Activated naive CD4-positive, alpha-beta T cell treated with anti-CD3 and anti-CD28 coated beads for 36 hours (primary cell): ENCODE measurements at regions not wholly inside any gene's neighbourhood (a gene's known extent, or its start where the extent isn't known, plus 50 kb on each side); places are given as distances from the start of the nearest gene placed in this dataset.

Experiments
- CTCF ChIA-PET: fragments of 350-600 bp; sonication (Branson Sonifier 250); formaldehyde crosslinking; loops from one replicate; lab custom pipeline; 2021; ENCODE audit warnings: antibody characterized with exemption; lab: Charles Lee
- DNase-seq: peaks from one replicate; pipeline ENCODE4 v3.0.0-alpha.2; 2020
- H3K27ac Mint-ChIP-seq: one replicate; pipeline ENCODE4 v1.8.0; 2021; ENCODE audit warnings: mild to moderate bottlenecking, mixed read lengths
- H3K27me3 Mint-ChIP-seq: one replicate; pipeline ENCODE4 v1.8.0; 2021; ENCODE audit warnings: low read depth, mixed read lengths
- H3K36me3 Mint-ChIP-seq: one replicate; pipeline ENCODE4 v1.8.0; 2021; ENCODE audit warnings: low read depth, mixed read lengths
- H3K4me1 Mint-ChIP-seq: one replicate; pipeline ENCODE4 v1.8.0; 2021; ENCODE audit warnings: low read depth, mixed read lengths
- H3K4me3 Mint-ChIP-seq: one replicate; pipeline ENCODE4 v1.8.0; 2021; ENCODE audit warnings: mild to moderate bottlenecking, moderate library complexity, mixed read lengths
- H3K9me3 Mint-ChIP-seq: one replicate; pipeline ENCODE4 v1.8.0; 2021; ENCODE audit warnings: mixed read lengths
- intact Hi-C: fragments of 100-400 bp; cut with micrococcal nuclease; formaldehyde crosslinking; loops from one replicate; pipeline ENCODE4 v1.15.1; 2023

GRCh38 chr17:74017466-74017865, 186.0 kb upstream of the RPL38 start:
- Mint-ChIP-seq H3K4me3 (no peak overlapping the region), H3K9me3 (peaks cover 2% of the 10 kb centered on the region), H3K27ac (no peak overlapping the region), H3K36me3 (no peaks in the 10 kb centered on the region), H3K27me3 (no peaks in the 10 kb centered on the region), H3K4me1 (peaks cover 4% of the 10 kb centered on the region)
- no peak for DNase-seq
- intact Hi-C loops, result no loop called here
- CTCF ChIA-PET, result interaction anchor here (2.2 kb wide), 1 partner anchor 9 kb away, joined by 7 read pairs; no protein-coding TSS in a partner anchor

DNA sequence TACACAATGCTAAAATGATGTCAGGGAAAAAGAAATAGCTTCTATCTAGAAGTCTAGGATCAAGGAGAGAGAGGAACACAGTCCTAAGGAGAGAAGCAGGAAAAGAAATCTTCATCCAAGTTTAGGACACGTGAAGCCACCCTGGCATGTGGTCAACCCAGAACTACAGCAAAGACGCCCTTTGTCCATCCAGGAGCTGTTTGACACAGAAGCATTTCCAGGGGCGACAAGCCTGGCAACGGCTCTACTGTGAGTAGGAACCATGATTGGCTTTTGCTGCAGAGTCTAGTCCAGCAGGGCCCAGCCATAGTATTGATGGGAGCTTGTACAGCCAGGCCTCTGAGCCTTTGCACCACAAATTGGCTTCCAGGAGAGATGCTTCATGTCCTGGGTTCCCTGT, 185.4 kb upstream of the RPL38 start:
- no peak for DNase-seq
- no peaks in the 10 kb centered on the region for H3K4me1 Mint-ChIP-seq
- H3K4me3 Mint-ChIP-seq, result no peak overlapping the region
- no peaks in the 10 kb centered on the region for H3K27me3 Mint-ChIP-seq
- CTCF ChIA-PET, result interaction anchor here (0.6 to 2.2 kb wide), 2 partner anchors 10 to 538 kb away, joined by 3 to 7 read pairs; no protein-coding TSS in a partner anchor
- H3K9me3 Mint-ChIP-seq, result peaks cover 2% of the 10 kb centered on the region
- no peak overlapping the region for H3K27ac Mint-ChIP-seq
- no peaks in the 10 kb centered on the region for H3K36me3 Mint-ChIP-seq
- intact Hi-C loops, result no loop called here

GRCh38 chr17:74019271-74019670, 184.2 kb upstream of the RPL38 start:
- CTCF ChIA-PET, result interaction anchor here (0.6 kb wide), 1 partner anchor 162 kb away, joined by 5 read pairs; no protein-coding TSS in a partner anchor
- Mint-ChIP-seq H3K27me3 (no peaks in the 10 kb centered on the region), H3K27ac (no peak overlapping the region), H3K4me3 (no peak overlapping the region), H3K4me1 (no peaks in the 10 kb centered on the region), H3K36me3 (no peaks in the 10 kb centered on the region), H3K9me3 (peaks cover 2% of the 10 kb centered on the region)
- DNase-seq, result no peak
- intact Hi-C loops, result no loop called here

- Mint-ChIP-seq H3K4me1 (no peaks in the 10 kb centered on the region), H3K27ac (no peak overlapping the region), H3K4me3 (no peak overlapping the region), H3K36me3 (no peaks in the 10 kb centered on the region), H3K9me3 (peaks cover 2% of the 10 kb centered on the region), H3K27me3 (no peaks in the 10 kb centered on the region)
- CTCF ChIA-PET, result no interaction called here
- intact Hi-C loops, result no loop called here
- no peak for DNase-seq
Observed at GRCh38 chr17:74019860-74020259, 183.6 kb upstream of the RPL38 start.

DNA sequence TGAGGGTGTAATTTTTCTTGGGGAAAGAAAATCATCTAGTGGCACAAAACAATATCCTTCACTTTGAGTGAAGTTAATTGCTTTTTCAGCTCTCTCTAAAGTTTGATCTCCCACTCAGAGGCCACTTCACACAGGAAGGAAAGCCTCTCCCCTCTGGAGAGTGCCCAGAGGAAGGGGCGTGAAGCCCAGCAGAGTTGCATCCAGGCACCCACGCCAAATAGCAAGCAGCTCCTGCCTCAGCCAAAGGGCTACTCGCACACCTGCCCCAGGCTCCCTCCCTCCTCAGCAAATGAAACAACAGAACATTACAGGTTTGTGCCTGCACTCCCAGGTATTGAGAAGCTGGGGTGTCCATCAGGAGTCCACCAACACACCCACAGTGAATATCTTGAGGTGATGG, 183.0 kb upstream of the RPL38 start:
- Mint-ChIP-seq H3K27ac (no peak overlapping the region), H3K27me3 (no peaks in the 10 kb centered on the region), H3K9me3 (no peaks in the 10 kb centered on the region), H3K36me3 (no peaks in the 10 kb centered on the region), H3K4me1 (no peaks in the 10 kb centered on the region), H3K4me3 (no peak overlapping the region)
- CTCF ChIA-PET, result no interaction called here
- intact Hi-C loops, result no loop called here
- DNase-seq, result no peak

GRCh38 chr17:74024871-74025531, 178.5 kb upstream of the RPL38 start:
- Mint-ChIP-seq H3K4me3 (no peak overlapping the region), H3K36me3 (no peaks in the 10 kb centered on the region), H3K9me3 (no peaks in the 10 kb centered on the region), H3K4me1 (no peaks in the 10 kb centered on the region), H3K27me3 (peaks cover 2% of the 10 kb centered on the region), H3K27ac (no peak overlapping the region)
- intact Hi-C loops, result no loop called here
- CTCF ChIA-PET, result no interaction called here
- no peak for DNase-seq

DNA sequence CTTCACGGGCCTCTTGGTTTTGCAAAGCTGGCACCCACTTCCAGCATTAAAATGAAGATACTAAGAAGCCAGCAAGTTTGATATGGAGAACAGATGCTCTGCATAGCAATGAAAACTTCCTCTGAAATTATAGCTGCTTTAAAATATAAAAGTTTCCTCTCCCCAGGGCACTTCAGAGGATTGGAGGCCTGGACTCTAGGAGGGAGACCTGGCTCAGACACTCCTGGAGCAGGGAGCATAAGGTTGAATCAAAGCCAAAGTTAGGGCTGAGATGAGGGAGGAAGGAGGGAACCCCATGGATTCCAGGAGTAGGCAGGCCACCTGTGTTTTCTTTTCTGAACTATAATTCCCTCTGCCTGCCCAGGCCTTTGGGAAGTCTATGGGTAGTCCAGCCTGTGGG, 176.0 kb upstream of the RPL38 start:
- no peak overlapping the region for H3K4me3 Mint-ChIP-seq
- no peaks in the 10 kb centered on the region for H3K9me3 Mint-ChIP-seq
- intact Hi-C loops, result no loop called here
- peaks cover 5% of the 10 kb centered on the region for H3K27me3 Mint-ChIP-seq
- no peak for DNase-seq
- H3K4me1 Mint-ChIP-seq, result no peaks in the 10 kb centered on the region
- no peak overlapping the region for H3K27ac Mint-ChIP-seq
- H3K36me3 Mint-ChIP-seq, result no peaks in the 10 kb centered on the region
- CTCF ChIA-PET, result no interaction called here

- intact Hi-C loops, result no loop called here
- CTCF ChIA-PET, result no interaction called here
- Mint-ChIP-seq H3K9me3 (no peaks in the 10 kb centered on the region), H3K36me3 (no peaks in the 10 kb centered on the region), H3K27me3 (peaks cover 5% of the 10 kb centered on the region), H3K27ac (no peak overlapping the region), H3K4me3 (no peak overlapping the region), H3K4me1 (no peaks in the 10 kb centered on the region)
- no peak for DNase-seq
Observed at GRCh38 chr17:74028354-74029116, 174.9 kb upstream of the RPL38 start.

DNA sequence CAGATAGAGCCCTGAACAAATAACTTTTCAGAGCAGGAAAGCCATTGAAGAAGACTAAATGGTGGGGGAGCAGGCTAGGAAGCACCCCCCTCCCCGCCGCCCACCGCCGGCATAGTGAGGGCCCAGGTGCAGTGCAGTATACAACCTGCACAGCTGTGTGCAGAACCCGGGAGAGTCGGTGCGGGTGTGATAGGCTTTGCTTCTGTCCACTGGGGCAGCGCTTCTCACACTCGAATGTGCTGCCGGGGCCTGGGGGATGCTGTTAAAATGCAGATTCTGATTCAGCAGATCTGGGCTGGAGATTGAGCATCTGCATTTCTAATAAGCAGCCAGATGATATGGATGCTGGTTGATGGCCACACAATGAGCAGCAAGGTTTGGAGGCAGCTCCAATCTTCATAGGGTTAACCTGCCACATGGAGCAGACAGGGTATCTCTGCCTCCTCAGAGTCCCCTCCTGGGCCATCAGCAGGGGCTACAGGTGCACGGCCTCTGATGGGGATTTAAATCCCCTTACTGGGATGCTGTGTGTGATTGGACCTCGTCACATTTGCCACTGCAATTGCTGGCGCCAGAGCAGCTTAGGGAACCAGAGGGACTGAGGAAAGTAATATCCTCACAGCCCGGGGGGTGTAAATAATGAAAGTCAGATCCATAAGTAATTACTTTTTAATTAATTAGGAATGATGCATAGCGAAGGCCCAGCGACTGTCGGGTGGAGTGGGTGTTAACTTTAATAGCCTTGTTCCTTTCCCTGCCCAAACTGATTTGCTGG, 172.0 kb upstream of the RPL38 start:
- CTCF ChIA-PET, result no interaction called here
- intact Hi-C loops, result no loop called here
- DNase-seq, result no peak
- no peaks in the 10 kb centered on the region for H3K36me3 Mint-ChIP-seq
- H3K27ac Mint-ChIP-seq, result no peak overlapping the region
- no peaks in the 10 kb centered on the region for H3K9me3 Mint-ChIP-seq
- H3K4me3 Mint-ChIP-seq, result no peak overlapping the region
- no peaks in the 10 kb centered on the region for H3K4me1 Mint-ChIP-seq
- H3K27me3 Mint-ChIP-seq, result peaks cover 5% of the 10 kb centered on the region

DNA sequence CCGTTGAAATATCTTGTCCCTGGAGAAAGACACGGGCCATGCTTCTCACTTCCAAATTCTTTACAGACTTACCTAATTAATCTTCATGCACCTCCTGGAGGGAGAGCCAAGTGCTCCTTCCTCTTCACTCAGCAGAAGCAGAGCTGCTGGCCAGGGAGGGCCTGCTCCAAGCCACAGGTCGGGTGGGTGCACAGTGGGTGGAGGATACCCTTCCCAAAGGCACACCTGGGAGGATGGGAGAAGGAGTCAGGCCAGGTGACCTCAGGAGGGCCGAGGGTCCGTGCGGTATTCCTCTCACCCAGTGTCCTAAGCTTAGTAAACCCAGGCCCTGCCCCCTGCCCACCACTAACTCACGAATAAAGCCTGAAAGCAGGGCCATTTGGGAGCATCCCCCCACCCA, 171.3 kb upstream of the RPL38 start:
- Mint-ChIP-seq H3K4me1 (no peaks in the 10 kb centered on the region), H3K27ac (no peak overlapping the region), H3K4me3 (no peak overlapping the region), H3K27me3 (peaks cover 5% of the 10 kb centered on the region), H3K9me3 (no peaks in the 10 kb centered on the region), H3K36me3 (no peaks in the 10 kb centered on the region)
- DNase-seq, result no peak
- CTCF ChIA-PET, result no interaction called here
- intact Hi-C loops, result no loop called here

GRCh38 chr17:74037320-74037719, 166.2 kb upstream of the RPL38 start:
- intact Hi-C loops, result no loop called here
- CTCF ChIA-PET, result interaction anchor here (0.6 kb wide), 1 partner anchor 28 kb away, joined by 4 read pairs; no protein-coding TSS in a partner anchor
- Mint-ChIP-seq H3K27ac (no peak overlapping the region), H3K4me3 (no peak overlapping the region), H3K36me3 (no peaks in the 10 kb centered on the region), H3K27me3 (no peaks in the 10 kb centered on the region), H3K9me3 (no peaks in the 10 kb centered on the region), H3K4me1 (no peaks in the 10 kb centered on the region)
- DNase-seq, result no peak

DNA sequence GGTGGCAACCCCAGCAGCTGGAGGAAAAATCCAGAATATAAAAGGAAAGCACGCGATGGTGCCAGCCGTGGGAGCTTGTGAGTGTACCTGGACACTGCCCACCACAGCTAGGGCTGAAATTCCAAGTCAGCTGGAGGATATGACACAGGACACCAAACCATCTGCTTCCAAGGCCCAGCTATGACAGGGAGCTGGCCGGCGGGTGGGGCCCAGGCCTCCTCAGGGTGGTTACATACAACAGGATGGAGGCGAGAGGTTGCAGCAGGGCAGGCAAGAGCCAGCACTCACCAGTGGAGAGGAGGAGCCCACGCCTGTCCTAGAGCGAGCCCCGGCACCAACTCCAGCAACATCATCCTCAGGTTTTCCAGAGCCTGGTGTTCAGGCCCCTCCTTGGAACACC, 163.2 kb upstream of the RPL38 start:
- intact Hi-C loops, result no loop called here
- H3K27ac Mint-ChIP-seq, result no peak overlapping the region
- CTCF ChIA-PET, result interaction anchor here (1.2 kb wide), 1 partner anchor 44 kb away, joined by 3 read pairs; no protein-coding TSS in a partner anchor
- peaks cover 4% of the 10 kb centered on the region for H3K4me1 Mint-ChIP-seq
- H3K4me3 Mint-ChIP-seq, result no peak overlapping the region
- no peaks in the 10 kb centered on the region for H3K9me3 Mint-ChIP-seq
- no peaks in the 10 kb centered on the region for H3K27me3 Mint-ChIP-seq
- DNase-seq, result no peak
- H3K36me3 Mint-ChIP-seq, result no peaks in the 10 kb centered on the region
